GM18498 (cell line): ENCODE measurements at regions not wholly inside any gene's neighbourhood (a gene's known extent, or its start where the extent isn't known, plus 50 kb on each side); places are given as distances from the start of the nearest gene placed in this dataset.

ENCODE experiments used
- ATAC-seq: cut with Tn5 transposase; IDR thresholded peaks from one replicate; pipeline ENCODE4 v1.9.1; 2021; ENCODE audit warnings: mild to moderate bottlenecking, moderate library complexity; ENCODE audit not compliant: unreplicated experiment

GRCh38 chr4:105092356-105092755, 54.3 kb upstream of the TET2 start:
- ATAC-seq, result no peak

DNA sequence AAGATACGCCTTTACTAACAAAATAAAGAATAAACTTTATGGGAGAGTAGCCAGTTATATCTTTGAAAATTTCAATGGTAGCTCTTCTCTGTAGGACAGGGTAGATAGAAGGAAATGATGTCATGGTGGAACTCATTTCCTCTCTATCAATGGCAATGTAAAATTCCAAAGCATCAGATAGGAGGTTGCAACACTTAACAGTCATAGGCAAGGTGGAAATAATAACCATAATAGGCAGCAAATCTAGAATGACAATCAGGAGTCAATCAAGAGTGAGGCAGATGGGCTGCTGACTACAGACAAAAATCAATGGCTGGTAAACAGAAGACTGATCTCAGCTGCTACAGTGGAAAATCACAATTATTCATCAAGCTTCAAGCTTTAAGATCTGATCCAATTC, 53.9 kb upstream of the TET2 start:
- no peak for ATAC-seq

GRCh38 chr4:105093975-105094374, 52.7 kb upstream of the TET2 start:
- ATAC-seq, result no peak
